Astrocyte of the spinal cord (primary cell): ENCODE measurements at regions not wholly inside any gene's neighbourhood (a gene's known extent, or its start where the extent isn't known, plus 50 kb on each side); places are given as distances from the start of the nearest gene placed in this dataset.

Experiments used
- DNase-seq: peaks from one replicate; pipeline ENCODE4 v3.0.0; 2011; ENCODE audit warnings: low read depth, low spot score
- H3K4me3 ChIP-seq: 2 replicates; pipeline ENCODE4 v1.5.1; 2011; ENCODE audit warnings: low read depth, mild to moderate bottlenecking, low read length, moderate library complexity
- CTCF ChIP-seq: IDR thresholded peaks from 2 replicates; pipeline ENCODE4 v1.5.1; 2012; ENCODE audit warnings: low read depth, mild to moderate bottlenecking, low read length, inconsistent platforms
- in situ Hi-C: cut with HindIII; loops from 2 replicates; pipeline ENCODE4 v1.10.0; 2017; ENCODE audit warnings: low sequenced_read_pairs

GRCh38 chr5:128626536-128627090 is 88.6 kb upstream of the FBN2 start:
- TF ChIP-seq CTCF: no peak
- H3K4me3 ChIP-seq: no peak overlapping the region
- in situ Hi-C loops: no loop called here
- no peak for DNase-seq

GRCh38 chr5:128627939-128628338 is 89.9 kb upstream of the FBN2 start:
- DNase-seq: no peak
- no peak overlapping the region for H3K4me3 ChIP-seq
- in situ Hi-C loops: no loop called here
- TF ChIP-seq CTCF: no peak

GRCh38 chr5:128629157-128629556 is 91.1 kb upstream of the FBN2 start:
- in situ Hi-C loops: no loop called here
- TF ChIP-seq CTCF: no peak

GRCh38 chr5:128630121-128630520 is 92.1 kb upstream of the FBN2 start:
- no peak for DNase-seq
- no peak overlapping the region for H3K4me3 ChIP-seq
- in situ Hi-C loops: no loop called here
- TF ChIP-seq CTCF: no peak

More at GRCh38 chr5:128629157-128629556, 91.1 kb upstream of the FBN2 start:
- no peak overlapping the region for H3K4me3 ChIP-seq
- no peak for DNase-seq

GRCh38 chr5:128631771-128632170 is 93.7 kb upstream of the FBN2 start:
- in situ Hi-C loops: no loop called here

GRCh38 chr5:128632264-128632663 is 94.2 kb upstream of the FBN2 start:
- in situ Hi-C loops: no loop called here
- DNase-seq: no peak
- H3K4me3 ChIP-seq: no peak overlapping the region
- TF ChIP-seq CTCF: no peak

More at GRCh38 chr5:128631771-128632170, 93.7 kb upstream of the FBN2 start:
- no peak for DNase-seq
- no peak for TF ChIP-seq CTCF
- H3K4me3 ChIP-seq: no peak overlapping the region

- in situ Hi-C loops: no loop called here
- no peak overlapping the region for H3K4me3 ChIP-seq
- DNase-seq: no peak
- TF ChIP-seq CTCF: no peak
Measured at GRCh38 chr5:128633901-128634300, 95.9 kb upstream of the FBN2 start.
